Left colon (tissue), 2 donors: ENCODE measurements at regions not wholly inside any gene's neighbourhood (a gene's known extent, or its start where the extent isn't known, plus 50 kb on each side); places are given as distances from the start of the nearest gene placed in this dataset.
"Not testable (repeated sequence)": the region's sequence is repeated elsewhere in the genome, so short reads cannot be mapped to it uniquely, and the experiment has no call there.

ENCODE experiments used
- ATAC-seq: fragments of 200-7000 bp; cut with Tn5 transposase; one replicate; pipeline ENCODE4 v1.9.1; 2020; ENCODE audit warnings: mild to moderate bottlenecking, moderate library complexity
- DNase-seq, 2 donors: peaks; one replicate each; pipeline ENCODE4 v3.0.0-alpha.2; 2020
- intact Hi-C, 2 donors: fragments of 100-400 bp; cut with DNase I in 1 of 2; cut with micrococcal nuclease in 1 of 2; formaldehyde crosslinking; loops; one replicate each; pipeline versions ENCODE4 v1.11.2 to v1.14.0; 2022; cut with DNase I, micrococcal nuclease
- donor health status: DM: no; HTN: no; CAD: no.
- donor health status: DM: yes; HTN: yes; CAD: no.

DNA sequence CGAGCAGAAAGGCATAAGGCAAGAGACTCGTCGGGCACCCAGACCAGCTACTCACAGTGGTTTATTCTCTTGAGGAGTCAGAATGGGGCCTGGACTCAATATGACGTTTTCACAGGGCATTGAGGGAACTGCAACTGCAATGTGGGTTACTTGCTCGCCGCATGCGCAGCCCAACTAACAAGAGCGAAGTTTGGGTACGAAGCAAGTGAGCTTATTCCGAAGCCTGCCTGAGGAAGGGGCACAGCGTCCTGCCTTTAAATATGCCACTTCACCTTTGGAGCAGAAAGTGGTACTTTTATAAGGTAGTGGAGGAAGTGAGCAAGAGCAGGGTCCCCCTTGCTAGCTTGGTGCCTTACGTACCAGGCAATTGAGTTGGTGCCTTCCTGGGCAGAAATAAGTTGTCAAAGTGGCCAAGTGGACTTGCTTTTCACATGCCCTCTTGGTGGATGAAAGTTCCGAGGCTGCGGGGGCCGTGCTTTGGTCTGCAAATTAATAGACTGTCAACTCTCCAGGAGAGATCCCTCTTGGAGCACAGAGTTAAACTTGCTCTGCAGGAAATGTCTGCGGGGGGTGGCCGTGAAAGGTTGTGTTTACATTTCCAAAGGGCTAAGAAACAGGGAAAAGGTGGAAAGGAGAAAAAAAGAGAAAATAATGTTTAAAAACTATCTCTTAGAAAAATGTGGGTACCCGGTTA, 480.4 kb downstream of the TRIML1 start:
- intact Hi-C loops = no loop called here
- ATAC-seq (no peak), DNase-seq (no peak)

DNA sequence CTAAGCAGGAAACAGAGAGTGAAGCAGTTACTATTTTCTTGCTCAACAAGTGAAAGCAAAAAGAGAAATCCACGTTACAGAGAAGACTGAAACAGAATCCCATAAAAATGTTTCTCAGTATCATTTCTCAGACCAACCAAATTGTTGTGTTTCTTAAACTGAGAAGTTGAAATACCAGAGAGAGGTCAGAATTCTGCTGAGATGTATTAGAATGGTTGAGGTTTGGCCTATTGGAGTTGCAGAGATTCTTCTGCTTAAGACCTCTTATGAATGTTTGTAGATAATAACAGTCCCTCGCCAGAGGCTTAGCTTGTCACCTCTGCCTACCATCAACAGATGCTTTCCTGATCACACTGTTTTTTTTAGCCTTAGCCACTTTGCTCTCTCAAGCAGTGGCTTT, 481.4 kb downstream of the TRIML1 start:
- ATAC-seq (no peak), DNase-seq (no peak)
- intact Hi-C loops = no loop called here

DNA sequence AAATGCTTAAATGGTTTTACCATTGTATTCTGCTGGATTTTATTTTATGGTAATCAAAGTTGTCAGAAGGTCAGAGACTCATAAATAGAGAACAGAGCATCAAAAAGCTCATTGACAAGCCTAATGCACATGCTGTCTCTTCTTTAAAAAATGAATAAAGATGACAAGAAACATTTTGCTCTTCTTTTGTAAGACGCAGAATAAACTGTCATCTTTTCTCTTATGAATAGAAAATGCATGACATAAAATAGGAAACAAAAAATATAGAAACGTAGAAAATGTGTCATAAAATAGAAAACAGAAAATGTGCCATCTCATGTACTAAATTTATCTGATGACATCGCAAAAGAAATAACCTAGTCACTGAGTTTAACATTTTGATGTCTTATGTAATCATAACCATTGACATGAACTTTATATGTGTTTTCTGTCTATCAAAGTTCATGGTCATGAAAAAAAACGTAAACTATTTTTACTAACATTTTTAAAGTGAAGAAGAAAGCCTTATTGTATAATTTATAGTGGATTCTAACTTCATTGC, 484.1 kb downstream of the TRIML1 start:
- ATAC-seq (no peak), DNase-seq (no peak)
- intact Hi-C loops = no loop called here

DNA sequence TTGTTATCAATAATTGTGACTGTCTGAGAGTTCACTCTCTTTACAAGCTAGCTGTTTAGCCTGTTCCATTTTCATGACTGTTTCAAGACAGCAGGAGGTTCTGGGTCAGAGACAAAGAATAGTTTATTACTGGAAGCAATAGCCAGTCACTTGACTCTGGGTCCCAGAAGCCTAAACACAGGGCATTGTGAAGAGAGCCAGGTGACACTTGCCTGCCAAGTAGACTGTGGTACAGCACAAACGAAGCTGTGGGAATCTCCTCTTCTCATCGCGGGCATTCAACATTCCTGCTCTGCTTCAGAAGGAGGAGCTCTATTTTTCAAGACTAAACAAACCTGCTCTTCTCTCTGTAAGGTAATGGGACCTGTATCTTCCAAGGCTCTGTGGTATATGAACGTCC, 485.1 kb downstream of the TRIML1 start:
- DNase-seq (no peak), ATAC-seq (no peak)
- intact Hi-C loops = no loop called here

DNA sequence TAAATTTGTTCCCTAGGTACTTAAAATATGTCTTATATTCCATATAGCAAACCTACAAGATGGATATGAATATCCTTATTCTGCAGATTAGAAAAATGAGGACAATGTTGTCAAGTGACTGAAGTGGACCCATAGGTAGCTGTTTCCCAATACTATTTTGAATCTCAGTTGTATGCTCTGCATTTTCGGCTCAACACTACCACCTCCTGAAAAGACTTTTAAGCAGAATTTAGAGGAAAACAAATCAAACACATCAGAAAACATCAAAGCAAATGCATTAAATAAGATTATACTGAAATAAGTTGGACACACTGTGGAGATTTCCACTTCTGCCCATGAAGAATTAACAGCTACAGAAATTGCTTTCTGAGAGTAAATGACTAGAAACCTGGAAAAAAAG, 488.7 kb downstream of the TRIML1 start:
- DNase-seq (no peak), ATAC-seq (no peak)
- intact Hi-C loops = no loop called here

DNA sequence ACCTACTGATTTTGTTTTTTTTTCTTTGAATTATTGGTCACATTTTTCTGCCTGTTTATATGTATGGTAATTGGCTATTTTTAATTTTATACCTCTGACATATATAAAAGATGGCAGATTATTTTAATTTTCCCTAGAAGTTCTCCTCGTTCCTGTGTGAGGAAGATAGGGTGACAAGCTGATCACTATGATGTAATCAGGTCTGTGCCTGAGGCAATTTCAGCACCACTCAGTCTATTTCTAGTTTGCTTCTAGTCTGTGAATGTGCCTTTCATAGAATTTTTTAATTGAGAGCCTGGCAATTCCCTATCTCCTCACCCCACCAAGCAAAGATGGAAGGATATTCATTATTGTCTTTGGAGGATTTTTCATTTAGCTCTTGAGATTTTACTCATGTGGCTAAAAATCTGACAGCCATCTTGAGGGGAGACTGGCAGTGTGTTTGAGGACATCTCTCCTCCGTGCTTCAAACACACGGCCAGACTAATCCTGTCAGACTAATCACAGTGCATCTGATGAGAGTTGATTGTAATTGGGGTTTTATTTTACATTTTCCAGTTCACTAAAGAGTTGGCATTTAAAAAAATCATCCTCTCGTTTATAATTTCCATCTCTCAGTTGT, 500.3 kb downstream of the TRIML1 start:
- ATAC-seq = no peak
- intact Hi-C loops = no loop called here
- DNase-seq = no peak

DNA sequence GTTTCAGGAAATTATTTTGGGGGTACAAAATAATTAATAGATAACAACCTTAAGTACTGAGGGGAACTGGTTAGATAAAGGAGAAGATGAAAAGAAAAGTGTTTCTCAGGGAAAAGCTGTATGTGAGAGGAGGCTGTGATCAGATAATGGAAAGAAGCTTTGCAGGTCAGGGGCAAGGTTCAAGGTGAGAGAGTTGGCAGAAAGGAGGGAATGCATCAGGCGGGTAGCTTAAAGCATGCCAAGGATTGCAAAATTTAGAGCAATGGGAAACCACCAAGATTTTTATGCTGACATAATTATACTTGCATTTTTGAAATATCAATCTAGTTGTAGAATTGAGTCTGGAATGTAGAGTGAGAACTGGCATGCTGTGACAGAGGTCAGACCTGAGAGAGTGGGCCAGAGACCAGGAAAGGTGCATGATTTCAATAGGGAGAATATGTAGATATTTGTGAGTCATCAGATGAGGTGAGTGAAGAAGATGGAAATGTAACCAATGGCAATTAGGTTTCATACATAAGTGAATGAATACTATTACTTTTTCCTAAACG, 508.7 kb downstream of the TRIML1 start:
- intact Hi-C loops = no loop called here

DNA sequence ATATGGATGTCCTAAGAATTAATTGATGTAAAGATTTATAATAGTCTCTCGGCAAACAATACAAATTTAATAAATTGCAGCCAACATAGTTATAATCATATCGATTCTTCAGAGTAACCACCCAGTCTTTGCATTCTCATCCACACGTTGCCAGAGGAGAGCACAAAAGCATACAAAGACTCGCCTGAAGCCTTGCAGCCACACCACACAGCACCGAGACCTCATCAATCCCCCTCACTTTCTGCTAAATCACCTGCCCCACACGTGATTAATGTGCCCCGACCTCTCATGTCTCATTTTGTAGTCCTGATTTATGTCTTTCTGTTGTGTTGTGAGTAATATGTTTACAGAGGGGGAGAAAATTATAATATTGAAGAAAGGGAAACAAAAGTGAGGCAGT, 510.4 kb downstream of the TRIML1 start:
- DNase-seq (no peak), ATAC-seq (no peak)
- intact Hi-C loops = no loop called here

More for the DNA sequence above, 508.7 kb downstream of the TRIML1 start:
- ATAC-seq = no peak
- DNase-seq = no peak

DNA sequence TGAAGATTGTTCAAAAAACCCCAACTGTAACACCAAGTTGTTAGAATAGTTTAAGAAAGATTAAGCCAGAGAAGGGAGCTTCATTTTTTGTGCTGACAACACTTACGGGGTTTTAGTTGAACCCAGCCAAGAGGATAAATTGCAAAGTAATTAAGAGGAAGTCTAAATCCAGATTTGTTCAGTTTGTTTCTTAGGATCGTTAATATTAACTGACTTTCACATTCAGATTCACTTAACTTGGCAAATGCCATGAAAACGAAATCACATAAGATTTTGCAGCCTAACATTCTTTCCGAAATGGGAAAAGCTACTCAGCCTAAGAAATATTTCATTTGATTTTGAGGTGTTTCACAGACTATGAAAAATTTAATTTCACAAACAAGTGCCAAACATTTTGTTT, 511.3 kb downstream of the TRIML1 start:
- DNase-seq = no peak
- ATAC-seq = no peak
- intact Hi-C loops = no loop called here

DNA sequence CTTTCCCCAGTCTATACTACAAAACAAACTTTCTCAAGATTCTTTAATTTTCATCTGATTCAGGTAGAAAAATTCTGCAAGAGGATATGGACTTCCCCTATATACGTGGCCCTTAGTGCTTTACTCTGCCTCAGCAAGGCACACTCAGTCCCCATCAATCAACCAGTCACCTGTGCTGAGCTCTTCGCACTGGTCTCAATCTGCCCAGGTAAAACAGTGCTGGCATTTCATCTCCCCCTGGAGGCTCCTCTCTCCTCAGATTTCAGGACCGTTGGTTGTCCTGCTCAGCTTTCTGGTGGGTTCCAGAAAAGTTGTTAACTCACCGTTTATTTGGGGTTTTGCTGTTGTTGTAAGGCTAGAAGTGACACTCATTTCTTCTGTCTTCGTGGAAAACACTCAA, 518.1 kb downstream of the TRIML1 start:
- ATAC-seq = no peak
- intact Hi-C loops = no loop called here
- DNase-seq = no peak

DNA sequence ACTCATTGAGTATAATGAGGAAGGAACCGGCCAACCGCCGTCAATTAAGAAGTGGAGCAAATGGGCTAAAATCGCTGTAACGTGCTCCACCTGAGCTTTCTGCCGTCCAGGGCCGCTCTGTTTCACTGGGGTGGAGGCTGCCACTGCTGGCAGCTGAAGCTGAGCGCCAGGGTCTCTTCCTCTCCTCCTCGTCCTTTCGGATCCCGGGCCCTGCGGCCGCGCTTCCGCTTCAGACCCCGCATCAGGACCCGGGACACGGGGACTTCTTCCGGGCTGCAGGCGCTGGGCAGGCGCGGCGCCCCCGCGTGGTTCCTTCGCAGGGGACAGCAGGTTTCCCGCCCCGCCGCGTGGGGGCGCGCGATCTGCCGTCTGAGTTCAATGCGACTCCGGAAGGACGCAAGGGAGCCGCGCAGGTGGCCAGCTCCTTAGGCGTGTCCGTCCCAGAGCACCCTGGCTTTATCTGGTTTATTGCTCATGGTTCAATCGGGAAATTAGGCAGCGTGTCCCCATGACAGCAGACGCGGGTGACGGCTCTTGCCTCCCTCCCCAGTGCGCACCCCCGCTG, 519.8 kb downstream of the TRIML1 start:
- intact Hi-C loops = no loop called here
- no peak for DNase-seq
- no peak for ATAC-seq

DNA sequence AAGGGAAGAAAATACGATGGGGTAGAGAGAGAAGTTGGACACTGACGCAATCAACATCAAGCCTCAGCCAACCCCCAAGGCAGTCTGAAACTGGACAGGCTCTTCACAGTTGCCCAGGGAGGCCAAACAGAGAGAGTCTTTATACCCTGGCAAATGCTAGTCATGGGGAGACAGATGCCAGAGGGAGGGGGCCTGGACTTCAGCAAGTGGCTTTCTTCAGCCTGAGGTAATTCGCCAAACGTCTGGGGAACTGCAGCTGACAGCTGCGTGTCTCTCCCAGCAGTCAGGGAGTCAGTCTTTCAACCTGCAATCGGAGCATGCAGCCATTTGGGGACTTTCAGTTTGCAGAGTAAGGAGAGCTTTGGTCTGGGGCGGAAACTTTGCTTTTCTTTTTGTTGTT, 521.6 kb downstream of the TRIML1 start:
- ATAC-seq (no peak), DNase-seq (no peak)
- intact Hi-C loops = no loop called here

DNA sequence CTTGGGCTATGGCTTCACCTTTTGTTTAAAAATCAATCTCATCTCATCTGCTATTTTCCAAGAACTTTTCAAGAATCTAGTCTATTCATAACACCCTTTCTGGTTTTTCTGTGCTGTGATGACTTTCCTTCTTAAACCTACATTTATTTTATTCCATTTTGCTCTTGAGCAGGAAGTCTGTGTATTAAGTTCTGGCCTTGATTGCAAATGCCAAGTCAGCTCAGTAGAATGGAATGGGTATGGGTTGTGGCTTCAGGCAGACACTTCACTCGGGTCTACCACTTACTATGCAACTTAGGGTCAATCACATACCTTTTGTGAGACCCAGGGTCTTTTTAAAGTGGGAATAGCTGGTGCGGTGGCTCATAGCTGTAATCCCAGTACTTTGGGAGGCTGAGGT, 522.3 kb downstream of the TRIML1 start:
- ATAC-seq = no peak
- intact Hi-C loops = no loop called here
- no peak for DNase-seq

DNA sequence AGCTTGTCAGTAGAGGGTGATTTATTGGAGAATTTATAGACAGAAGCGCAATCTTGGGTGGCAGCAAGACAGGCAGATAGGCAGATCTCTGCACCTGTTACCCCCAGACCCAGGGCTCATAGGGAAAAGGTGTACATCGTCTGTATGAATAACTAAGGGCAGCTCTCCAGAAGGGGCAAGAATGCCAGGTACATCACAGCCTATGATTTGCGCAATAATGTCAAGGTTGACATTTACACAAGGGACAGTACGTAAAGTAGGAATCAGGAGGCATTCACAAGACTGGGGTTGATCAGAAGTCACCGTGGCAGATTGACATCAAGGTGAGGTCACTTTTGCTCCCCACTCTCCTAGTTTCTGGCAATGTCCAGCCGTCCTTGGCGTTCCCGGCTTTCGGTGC, 524.1 kb downstream of the TRIML1 start:
- intact Hi-C loops = no loop called here
- ATAC-seq (no peak), DNase-seq (no peak)

DNA sequence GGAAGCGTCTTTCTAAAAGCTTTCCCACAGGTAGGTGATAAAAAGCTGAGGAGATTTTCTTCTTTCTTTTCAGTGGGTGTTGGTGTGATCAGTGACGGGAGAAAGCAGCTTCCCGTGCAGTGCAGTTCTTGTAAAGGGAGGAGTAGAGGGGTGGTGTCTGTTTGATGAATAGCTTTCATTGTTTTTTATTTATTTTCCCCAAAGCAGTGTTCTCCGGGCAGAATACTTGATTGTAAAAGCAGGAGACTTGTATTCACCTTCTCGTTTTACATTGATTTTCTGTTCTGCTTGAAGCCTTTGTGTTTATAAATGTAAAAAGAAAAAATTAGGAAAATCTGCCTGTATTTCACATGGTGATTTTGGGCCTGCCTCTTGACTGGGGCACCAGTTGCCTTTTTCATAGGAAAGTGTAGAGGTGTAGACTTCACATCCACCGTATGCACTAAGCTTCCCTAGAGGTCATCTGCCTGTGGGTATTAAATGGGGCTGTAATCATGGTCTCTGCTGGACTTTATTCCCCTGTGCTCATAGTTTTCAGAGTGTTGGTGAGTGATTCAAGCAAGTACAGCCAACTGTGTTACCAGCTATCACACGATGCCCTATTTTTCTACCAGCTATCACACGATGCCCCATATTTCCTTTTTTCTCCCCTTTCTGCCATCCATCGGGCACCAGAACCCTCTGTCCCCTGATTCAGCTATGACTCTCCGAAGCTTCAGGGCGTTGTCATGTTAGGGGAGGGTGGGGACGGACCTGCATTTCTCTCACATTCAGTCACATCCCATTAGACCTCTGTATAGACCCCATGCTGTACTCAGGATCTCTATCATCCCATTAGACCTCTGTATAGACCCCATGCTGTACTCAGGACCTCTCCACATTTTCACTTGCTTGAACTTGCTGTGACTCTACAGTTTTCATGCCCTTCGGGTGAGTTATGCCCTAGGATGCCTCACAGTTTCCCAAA, 526.5 kb downstream of the TRIML1 start:
- DNase-seq (no peak), ATAC-seq (no peak)
- intact Hi-C loops = no loop called here

DNA sequence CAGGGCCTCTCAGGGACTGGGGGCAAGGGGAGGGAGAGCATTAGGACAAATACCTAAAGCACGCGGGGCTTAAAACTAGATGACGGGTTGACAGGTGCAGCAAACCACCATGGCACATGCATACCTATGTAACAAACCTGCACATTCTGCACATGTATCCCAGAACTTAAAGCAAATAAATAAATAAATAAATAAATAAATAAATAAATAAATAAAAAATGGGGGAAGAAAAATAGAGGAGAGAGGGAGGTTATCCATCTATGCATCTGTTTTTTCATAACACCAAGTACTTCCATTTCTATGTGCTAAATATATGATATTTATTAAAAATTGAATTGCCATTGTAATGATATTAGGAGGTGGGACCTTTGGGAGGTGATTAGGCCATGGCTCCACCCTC, 539.5 kb downstream of the TRIML1 start:
- intact Hi-C loops, ATAC-seq, DNase-seq: not testable (repeated sequence)

DNA sequence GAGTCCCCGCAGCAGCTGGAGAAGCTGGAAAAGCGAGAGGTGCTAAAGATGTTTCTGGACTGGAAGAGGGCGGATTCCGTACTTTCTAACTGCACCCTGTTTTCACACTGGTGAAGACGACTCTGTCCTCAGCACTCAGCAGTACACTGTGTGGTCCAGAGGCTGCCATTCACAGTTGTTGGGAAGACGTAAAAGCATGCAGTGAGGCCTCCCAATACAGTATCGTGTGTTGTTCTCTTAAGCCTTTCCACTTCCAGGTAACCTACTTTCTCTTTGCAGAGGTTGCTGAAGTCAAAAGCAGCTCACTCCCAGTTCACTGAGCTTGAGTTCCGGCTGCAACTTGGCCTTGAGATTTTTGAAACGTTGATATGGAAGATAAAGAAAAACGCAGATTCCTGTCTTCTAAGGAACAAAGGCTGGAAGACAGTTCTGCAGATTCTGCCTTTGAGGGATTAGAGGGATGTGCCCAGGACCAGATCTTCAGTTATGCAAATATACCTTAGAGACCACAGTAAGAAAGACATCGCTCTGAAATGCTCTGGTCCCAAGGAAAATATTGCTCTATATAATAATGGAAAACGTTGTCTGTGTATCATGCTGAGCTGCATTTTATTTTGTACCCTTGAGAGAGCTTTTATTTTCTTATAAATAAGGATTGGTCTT, 540.9 kb downstream of the TRIML1 start:
- ATAC-seq (no peak), DNase-seq (no peak)
- intact Hi-C loops = no loop called here

DNA sequence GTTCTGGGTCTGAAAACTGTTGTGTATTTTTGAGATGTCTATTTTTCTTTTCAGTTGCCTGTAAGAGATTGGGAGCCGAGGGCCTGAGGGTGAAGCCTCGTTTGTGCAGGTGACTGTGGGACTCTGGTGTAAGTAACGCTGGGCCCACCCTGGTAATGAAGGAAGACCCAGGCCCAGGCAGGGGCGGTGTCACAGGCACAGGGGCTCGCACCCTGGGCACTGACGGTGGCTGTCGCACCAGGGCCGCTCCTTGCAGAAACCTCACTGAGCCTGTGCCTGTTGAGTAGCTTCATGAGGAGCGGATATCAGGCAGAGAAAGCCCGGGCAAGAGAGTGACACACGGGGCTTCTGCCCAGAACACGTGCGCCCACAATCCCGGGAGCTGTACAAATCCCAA, 541.4 kb downstream of the TRIML1 start:
- DNase-seq (no peak), ATAC-seq (no peak)
- intact Hi-C loops = no loop called here

DNA sequence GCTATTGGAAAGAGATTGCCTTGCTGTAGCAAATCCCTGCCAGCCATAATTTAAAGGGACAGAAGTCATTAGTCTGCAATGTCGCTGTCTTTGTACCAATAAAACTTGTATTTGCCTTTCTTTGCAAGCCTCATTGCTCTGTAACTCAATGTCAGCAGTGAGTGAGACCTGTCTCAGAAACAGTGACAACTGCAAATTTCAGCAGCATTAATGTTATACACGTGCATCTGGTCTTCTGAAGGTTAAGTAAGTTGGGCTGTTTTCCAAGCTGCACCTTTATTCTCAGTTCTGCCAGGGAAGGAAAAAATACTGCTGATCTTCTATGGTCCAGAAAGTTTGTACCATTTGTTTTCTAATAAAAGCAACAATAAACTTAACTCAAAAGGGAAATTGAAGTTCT, 543.1 kb downstream of the TRIML1 start:
- DNase-seq (no peak), ATAC-seq (no peak)
- intact Hi-C loops = no loop called here
